ENCODE measurements at regions not wholly inside any gene's neighbourhood (a gene's known extent, or its start where the extent isn't known, plus 50 kb on each side); places are given as distances from the start of the nearest gene placed in this dataset.

GRCh38 chr6:18861204-18861603 lies 474.1 kb downstream of the RNF144B start:
- H3K27me3 ChIP-seq (ENCODE audit: control insufficient read depth in 3 of 3, insufficient read depth in 3 of 3, low read length in 3 of 3) = no peaks in the 10 kb centered on the region
- H3K9ac ChIP-seq (ENCODE audit: low read depth in 1 of 3, low read length in 3 of 3) = no peak overlapping the region
- no peaks in the 10 kb centered on the region for H3K36me3 ChIP-seq (ENCODE audit: control insufficient read depth in 3 of 3, insufficient read depth in 3 of 3, low read length in 3 of 3)
- H3K4me1 ChIP-seq (ENCODE audit: control insufficient read depth in 3 of 3, insufficient read depth in 3 of 3, low read length in 3 of 3) = no peaks in the 10 kb centered on the region
- no peaks in the 10 kb centered on the region for H3K9me3 ChIP-seq (ENCODE audit: control insufficient read depth in 3 of 3, low read length in 3 of 3)
- no peak overlapping the region for H3K27ac ChIP-seq (ENCODE audit: low read depth, low read length)
- H3K4me3 ChIP-seq (ENCODE audit: low read length in 3 of 3) = no peak overlapping the region

- no peak overlapping the region for H3K9ac ChIP-seq (ENCODE audit: low read depth in 1 of 3, low read length in 3 of 3)
- no peaks in the 10 kb centered on the region for H3K27me3 ChIP-seq (ENCODE audit: control insufficient read depth in 3 of 3, insufficient read depth in 3 of 3, low read length in 3 of 3)
- no peak overlapping the region for H3K27ac ChIP-seq (ENCODE audit: low read depth, low read length)
- no peaks in the 10 kb centered on the region for H3K9me3 ChIP-seq (ENCODE audit: control insufficient read depth in 3 of 3, low read length in 3 of 3)
- H3K4me1 ChIP-seq (ENCODE audit: control insufficient read depth in 3 of 3, insufficient read depth in 3 of 3, low read length in 3 of 3) = no peaks in the 10 kb centered on the region
- H3K4me3 ChIP-seq (ENCODE audit: low read length in 3 of 3) = no peak overlapping the region
- no peaks in the 10 kb centered on the region for H3K36me3 ChIP-seq (ENCODE audit: control insufficient read depth in 3 of 3, insufficient read depth in 3 of 3, low read length in 3 of 3)
Observed at GRCh38 chr6:18883268-18883667, 496.1 kb downstream of the RNF144B start.

GRCh38 chr6:18883851-18884250 lies 496.7 kb downstream of the RNF144B start:
- H3K27ac ChIP-seq (ENCODE audit: low read depth, low read length) = no peak overlapping the region
- H3K36me3 ChIP-seq (ENCODE audit: control insufficient read depth in 3 of 3, insufficient read depth in 3 of 3, low read length in 3 of 3) = no peaks in the 10 kb centered on the region
- H3K9ac ChIP-seq (ENCODE audit: low read depth in 1 of 3, low read length in 3 of 3) = no peak overlapping the region
- H3K9me3 ChIP-seq (ENCODE audit: control insufficient read depth in 3 of 3, low read length in 3 of 3) = no peaks in the 10 kb centered on the region
- H3K27me3 ChIP-seq (ENCODE audit: control insufficient read depth in 3 of 3, insufficient read depth in 3 of 3, low read length in 3 of 3) = no peaks in the 10 kb centered on the region
- H3K4me3 ChIP-seq (ENCODE audit: low read length in 3 of 3) = no peak overlapping the region
- no peaks in the 10 kb centered on the region for H3K4me1 ChIP-seq (ENCODE audit: control insufficient read depth in 3 of 3, insufficient read depth in 3 of 3, low read length in 3 of 3)

- H3K27me3 ChIP-seq (ENCODE audit: control insufficient read depth in 3 of 3, insufficient read depth in 3 of 3, low read length in 3 of 3) = no peaks in the 10 kb centered on the region
Observed at GRCh38 chr6:18893540-18894269, 506.6 kb downstream of the RNF144B start.

GRCh38 chr6:18897350-18897749 lies 510.2 kb downstream of the RNF144B start:
- no peak overlapping the region for H3K9ac ChIP-seq (ENCODE audit: low read depth in 1 of 3, low read length in 3 of 3)
- no peaks in the 10 kb centered on the region for H3K9me3 ChIP-seq (ENCODE audit: control insufficient read depth in 3 of 3, low read length in 3 of 3)
- no peaks in the 10 kb centered on the region for H3K27me3 ChIP-seq (ENCODE audit: control insufficient read depth in 3 of 3, insufficient read depth in 3 of 3, low read length in 3 of 3)
- no peak overlapping the region for H3K27ac ChIP-seq (ENCODE audit: low read depth, low read length)
- H3K36me3 ChIP-seq (ENCODE audit: control insufficient read depth in 3 of 3, insufficient read depth in 3 of 3, low read length in 3 of 3) = no peaks in the 10 kb centered on the region
- no peak overlapping the region for H3K4me3 ChIP-seq (ENCODE audit: low read length in 3 of 3)
- no peaks in the 10 kb centered on the region for H3K4me1 ChIP-seq (ENCODE audit: control insufficient read depth in 3 of 3, insufficient read depth in 3 of 3, low read length in 3 of 3)

More at GRCh38 chr6:18893540-18894269, 506.6 kb downstream of the RNF144B start:
- H3K9me3 ChIP-seq (ENCODE audit: control insufficient read depth in 3 of 3, low read length in 3 of 3) = no peaks in the 10 kb centered on the region
- no peak overlapping the region for H3K27ac ChIP-seq (ENCODE audit: low read depth, low read length)
- H3K4me1 ChIP-seq (ENCODE audit: control insufficient read depth in 3 of 3, insufficient read depth in 3 of 3, low read length in 3 of 3) = no peaks in the 10 kb centered on the region
- no peak overlapping the region for H3K4me3 ChIP-seq (ENCODE audit: low read length in 3 of 3)
- H3K9ac ChIP-seq (ENCODE audit: low read depth in 1 of 3, low read length in 3 of 3) = no peak overlapping the region
- no peaks in the 10 kb centered on the region for H3K36me3 ChIP-seq (ENCODE audit: control insufficient read depth in 3 of 3, insufficient read depth in 3 of 3, low read length in 3 of 3)

GRCh38 chr6:18904681-18905080 lies 517.5 kb downstream of the RNF144B start:
- no peaks in the 10 kb centered on the region for H3K27me3 ChIP-seq (ENCODE audit: control insufficient read depth in 3 of 3, insufficient read depth in 3 of 3, low read length in 3 of 3)
- H3K4me3 ChIP-seq (ENCODE audit: low read length in 3 of 3) = no peak overlapping the region
- no peak overlapping the region for H3K27ac ChIP-seq (ENCODE audit: low read depth, low read length)
- H3K9ac ChIP-seq (ENCODE audit: low read depth in 1 of 3, low read length in 3 of 3) = no peak overlapping the region
- no peaks in the 10 kb centered on the region for H3K36me3 ChIP-seq (ENCODE audit: control insufficient read depth in 3 of 3, insufficient read depth in 3 of 3, low read length in 3 of 3)
- no peaks in the 10 kb centered on the region for H3K9me3 ChIP-seq (ENCODE audit: control insufficient read depth in 3 of 3, low read length in 3 of 3)
- no peaks in the 10 kb centered on the region for H3K4me1 ChIP-seq (ENCODE audit: control insufficient read depth in 3 of 3, insufficient read depth in 3 of 3, low read length in 3 of 3)

- Histone ChIP-seq H3K27ac (ENCODE audit: low read depth, low read length) (no peak overlapping the region), H3K36me3 (ENCODE audit: control insufficient read depth in 3 of 3, insufficient read depth in 3 of 3, low read length in 3 of 3) (no peaks in the 10 kb centered on the region), H3K9ac (ENCODE audit: low read depth in 1 of 3, low read length in 3 of 3) (no peak overlapping the region), H3K27me3 (ENCODE audit: control insufficient read depth in 3 of 3, insufficient read depth in 3 of 3, low read length in 3 of 3) (no peaks in the 10 kb centered on the region), H3K9me3 (ENCODE audit: control insufficient read depth in 3 of 3, low read length in 3 of 3) (no peaks in the 10 kb centered on the region), H3K4me1 (ENCODE audit: control insufficient read depth in 3 of 3, insufficient read depth in 3 of 3, low read length in 3 of 3) (no peaks in the 10 kb centered on the region), H3K4me3 (ENCODE audit: low read length in 3 of 3) (no peak overlapping the region)
Observed at GRCh38 chr6:18920701-18921100, 533.6 kb downstream of the RNF144B start.

GRCh38 chr6:18931086-18931485 lies 543.9 kb downstream of the RNF144B start:
- H3K36me3 ChIP-seq (ENCODE audit: control insufficient read depth in 3 of 3, insufficient read depth in 3 of 3, low read length in 3 of 3) = no peaks in the 10 kb centered on the region
- H3K27ac ChIP-seq (ENCODE audit: low read depth, low read length) = no peak overlapping the region
- no peaks in the 10 kb centered on the region for H3K9me3 ChIP-seq (ENCODE audit: control insufficient read depth in 3 of 3, low read length in 3 of 3)
- H3K4me3 ChIP-seq (ENCODE audit: low read length in 3 of 3) = no peak overlapping the region
- no peak overlapping the region for H3K9ac ChIP-seq (ENCODE audit: low read depth in 1 of 3, low read length in 3 of 3)
- H3K4me1 ChIP-seq (ENCODE audit: control insufficient read depth in 3 of 3, insufficient read depth in 3 of 3, low read length in 3 of 3) = no peaks in the 10 kb centered on the region
- no peaks in the 10 kb centered on the region for H3K27me3 ChIP-seq (ENCODE audit: control insufficient read depth in 3 of 3, insufficient read depth in 3 of 3, low read length in 3 of 3)

GRCh38 chr6:18958146-18958545 lies 571.0 kb downstream of the RNF144B start:
- Histone ChIP-seq H3K36me3 (ENCODE audit: control insufficient read depth in 3 of 3, insufficient read depth in 3 of 3, low read length in 3 of 3) (no peaks in the 10 kb centered on the region), H3K9ac (ENCODE audit: low read depth in 1 of 3, low read length in 3 of 3) (no peak overlapping the region), H3K27ac (ENCODE audit: low read depth, low read length) (no peak overlapping the region), H3K4me3 (ENCODE audit: low read length in 3 of 3) (no peak overlapping the region), H3K27me3 (ENCODE audit: control insufficient read depth in 3 of 3, insufficient read depth in 3 of 3, low read length in 3 of 3) (no peaks in the 10 kb centered on the region), H3K9me3 (ENCODE audit: control insufficient read depth in 3 of 3, low read length in 3 of 3) (no peaks in the 10 kb centered on the region), H3K4me1 (ENCODE audit: control insufficient read depth in 3 of 3, insufficient read depth in 3 of 3, low read length in 3 of 3) (no peaks in the 10 kb centered on the region)

GRCh38 chr6:18961566-18961965 lies 574.4 kb downstream of the RNF144B start:
- H3K36me3 ChIP-seq (ENCODE audit: control insufficient read depth in 3 of 3, insufficient read depth in 3 of 3, low read length in 3 of 3) = no peaks in the 10 kb centered on the region
- H3K9me3 ChIP-seq (ENCODE audit: control insufficient read depth in 3 of 3, low read length in 3 of 3) = no peaks in the 10 kb centered on the region
- H3K9ac ChIP-seq (ENCODE audit: low read depth in 1 of 3, low read length in 3 of 3) = no peak overlapping the region
- H3K27ac ChIP-seq (ENCODE audit: low read depth, low read length) = no peak overlapping the region
- no peak overlapping the region for H3K4me3 ChIP-seq (ENCODE audit: low read length in 3 of 3)
- no peaks in the 10 kb centered on the region for H3K27me3 ChIP-seq (ENCODE audit: control insufficient read depth in 3 of 3, insufficient read depth in 3 of 3, low read length in 3 of 3)
- H3K4me1 ChIP-seq (ENCODE audit: control insufficient read depth in 3 of 3, insufficient read depth in 3 of 3, low read length in 3 of 3) = no peaks in the 10 kb centered on the region

Measured in skeletal muscle tissue (tissue), 3 donors.